ENCODE measurements at regions not wholly inside any gene's neighbourhood (a gene's known extent, or its start where the extent isn't known, plus 50 kb on each side); places are given as distances from the start of the nearest gene placed in this dataset.

GRCh38 chr4:35604252-35604651 is 640.1 kb downstream of the ARAP2 start:
- Histone ChIP-seq H3K36me3 (ENCODE audit: control insufficient read depth in 4 of 4, insufficient read depth in 4 of 4, low read length in 3 of 4) (no peaks in the 10 kb centered on the region), H3K4me1 (ENCODE audit: control extremely low read depth in 1 of 4, control insufficient read depth in 4 of 4, insufficient read depth in 4 of 4, low read length in 3 of 4) (no peaks in the 10 kb centered on the region), H3K4me3 (ENCODE audit: control insufficient read depth in 1 of 7, extremely low read depth in 1 of 7, insufficient read depth in 4 of 7, low read depth in 2 of 7, low read length in 6 of 7) (no peak overlapping the region), H3K27me3 (replicated peaks in 2 of 5; ENCODE audit: control insufficient read depth in 4 of 5, insufficient read depth in 5 of 5, low read length in 4 of 5) (no peaks in the 10 kb centered on the region), H3K9me3 (ENCODE audit: control extremely low read depth in 1 of 5, control insufficient read depth in 4 of 5, insufficient read depth in 2 of 5, low read depth in 1 of 5, low read length in 4 of 5) (no peaks in the 10 kb centered on the region), H3K27ac (ENCODE audit: insufficient read depth in 1 of 2, low read depth in 1 of 2, low read length in 2 of 2, poor library complexity in 1 of 2, severe bottlenecking in 2 of 2) (no peak overlapping the region)
- 100% methylated on average over 1 of the region's 3 CpGs for WGBS (ENCODE audit: insufficient coverage)
- ChIA-PET POLR2A (no interaction called here), CTCF (no interaction called here)
- DNase-seq: no peak

- CTCF ChIA-PET: no interaction called here
- Histone ChIP-seq H3K27me3 (replicated peaks in 2 of 5; ENCODE audit: control insufficient read depth in 4 of 5, insufficient read depth in 5 of 5, low read length in 4 of 5) (no peaks in the 10 kb centered on the region), H3K9me3 (ENCODE audit: control extremely low read depth in 1 of 5, control insufficient read depth in 4 of 5, insufficient read depth in 2 of 5, low read depth in 1 of 5, low read length in 4 of 5) (no peaks in the 10 kb centered on the region), H3K4me3 (ENCODE audit: control insufficient read depth in 1 of 7, extremely low read depth in 1 of 7, insufficient read depth in 4 of 7, low read depth in 2 of 7, low read length in 6 of 7) (no peak overlapping the region), H3K4me1 (ENCODE audit: control extremely low read depth in 1 of 4, control insufficient read depth in 4 of 4, insufficient read depth in 4 of 4, low read length in 3 of 4) (no peaks in the 10 kb centered on the region), H3K36me3 (ENCODE audit: control insufficient read depth in 4 of 4, insufficient read depth in 4 of 4, low read length in 3 of 4) (no peaks in the 10 kb centered on the region), H3K27ac (ENCODE audit: insufficient read depth in 1 of 2, low read depth in 1 of 2, low read length in 2 of 2, poor library complexity in 1 of 2, severe bottlenecking in 2 of 2) (no peak overlapping the region)
- POLR2A ChIA-PET: no interaction called here
- WGBS (ENCODE audit: insufficient coverage): no CpG with 5 or more reads among the region's 1 CpG
- no peak for DNase-seq
Observed at GRCh38 chr4:35604724-35605123, 639.6 kb downstream of the ARAP2 start.

- ChIA-PET CTCF (interaction anchor here (1.0 kb wide), 1 partner anchor 14 kb away, joined by 3 read pairs; no protein-coding TSS in a partner anchor), POLR2A (no interaction called here)
Observed at GRCh38 chr4:35608205-35608604, 636.1 kb downstream of the ARAP2 start.

GRCh38 chr4:35614120-35614519 is 630.2 kb downstream of the ARAP2 start:
- WGBS (ENCODE audit: insufficient coverage): no CpG with 5 or more reads among the region's 2 CpGs
- no peak for DNase-seq
- Histone ChIP-seq H3K27ac (ENCODE audit: insufficient read depth in 1 of 2, low read depth in 1 of 2, low read length in 2 of 2, poor library complexity in 1 of 2, severe bottlenecking in 2 of 2) (no peak overlapping the region), H3K36me3 (ENCODE audit: control insufficient read depth in 4 of 4, insufficient read depth in 4 of 4, low read length in 3 of 4) (no peaks in the 10 kb centered on the region), H3K4me1 (ENCODE audit: control extremely low read depth in 1 of 4, control insufficient read depth in 4 of 4, insufficient read depth in 4 of 4, low read length in 3 of 4) (no peaks in the 10 kb centered on the region), H3K4me3 (ENCODE audit: control insufficient read depth in 1 of 7, extremely low read depth in 1 of 7, insufficient read depth in 4 of 7, low read depth in 2 of 7, low read length in 6 of 7) (no peak overlapping the region), H3K9me3 (ENCODE audit: control extremely low read depth in 1 of 5, control insufficient read depth in 4 of 5, insufficient read depth in 2 of 5, low read depth in 1 of 5, low read length in 4 of 5) (no peaks in the 10 kb centered on the region), H3K27me3 (replicated peaks in 2 of 5; ENCODE audit: control insufficient read depth in 4 of 5, insufficient read depth in 5 of 5, low read length in 4 of 5) (no peaks in the 10 kb centered on the region)
- ChIA-PET CTCF (no interaction called here), POLR2A (no interaction called here)

More at GRCh38 chr4:35608205-35608604, 636.1 kb downstream of the ARAP2 start:
- Histone ChIP-seq H3K4me1 (ENCODE audit: control extremely low read depth in 1 of 4, control insufficient read depth in 4 of 4, insufficient read depth in 4 of 4, low read length in 3 of 4) (no peaks in the 10 kb centered on the region), H3K36me3 (ENCODE audit: control insufficient read depth in 4 of 4, insufficient read depth in 4 of 4, low read length in 3 of 4) (no peaks in the 10 kb centered on the region), H3K27me3 (replicated peaks in 2 of 5; ENCODE audit: control insufficient read depth in 4 of 5, insufficient read depth in 5 of 5, low read length in 4 of 5) (no peaks in the 10 kb centered on the region), H3K9me3 (ENCODE audit: control extremely low read depth in 1 of 5, control insufficient read depth in 4 of 5, insufficient read depth in 2 of 5, low read depth in 1 of 5, low read length in 4 of 5) (no peaks in the 10 kb centered on the region), H3K27ac (ENCODE audit: insufficient read depth in 1 of 2, low read depth in 1 of 2, low read length in 2 of 2, poor library complexity in 1 of 2, severe bottlenecking in 2 of 2) (no peak overlapping the region), H3K4me3 (ENCODE audit: control insufficient read depth in 1 of 7, extremely low read depth in 1 of 7, insufficient read depth in 4 of 7, low read depth in 2 of 7, low read length in 6 of 7) (no peak overlapping the region)
- no peak for DNase-seq

- 96% methylated on average over 3 of the region's 3 CpGs for WGBS (ENCODE audit: insufficient coverage)
- POLR2A ChIA-PET: no interaction called here
- CTCF ChIA-PET: interaction anchor here (0.6 kb wide), 1 partner anchor 337 kb away, joined by 3 read pairs; no protein-coding TSS in a partner anchor
- Histone ChIP-seq H3K9me3 (ENCODE audit: control extremely low read depth in 1 of 5, control insufficient read depth in 4 of 5, insufficient read depth in 2 of 5, low read depth in 1 of 5, low read length in 4 of 5) (no peaks in the 10 kb centered on the region), H3K4me3 (ENCODE audit: control insufficient read depth in 1 of 7, extremely low read depth in 1 of 7, insufficient read depth in 4 of 7, low read depth in 2 of 7, low read length in 6 of 7) (no peak overlapping the region), H3K4me1 (ENCODE audit: control extremely low read depth in 1 of 4, control insufficient read depth in 4 of 4, insufficient read depth in 4 of 4, low read length in 3 of 4) (no peaks in the 10 kb centered on the region), H3K27me3 (replicated peaks in 2 of 5; ENCODE audit: control insufficient read depth in 4 of 5, insufficient read depth in 5 of 5, low read length in 4 of 5) (no peaks in the 10 kb centered on the region), H3K36me3 (ENCODE audit: control insufficient read depth in 4 of 4, insufficient read depth in 4 of 4, low read length in 3 of 4) (no peaks in the 10 kb centered on the region), H3K27ac (ENCODE audit: insufficient read depth in 1 of 2, low read depth in 1 of 2, low read length in 2 of 2, poor library complexity in 1 of 2, severe bottlenecking in 2 of 2) (no peak overlapping the region)
- DNase-seq: no peak
Observed at GRCh38 chr4:35639929-35640328, 604.4 kb downstream of the ARAP2 start.

DNA sequence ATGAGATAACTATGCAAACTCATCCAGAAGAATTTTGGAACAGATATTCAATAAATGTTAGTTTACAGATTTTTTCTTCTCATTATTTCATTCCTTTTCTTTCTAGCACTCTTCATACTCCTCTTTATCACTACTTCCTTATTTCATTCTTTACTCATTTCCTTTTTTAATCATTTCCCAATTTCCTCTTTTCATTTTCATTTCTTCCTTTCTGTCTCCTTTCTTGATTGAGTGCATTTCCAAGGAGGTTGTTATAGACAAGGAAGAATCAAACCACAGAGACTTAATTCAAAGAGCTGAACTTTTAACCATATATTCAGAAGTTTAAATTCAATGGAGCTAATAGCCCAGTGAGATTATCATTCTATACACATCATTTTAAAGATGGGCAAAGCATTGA is 600.7 kb downstream of the ARAP2 start:
- Histone ChIP-seq H3K4me1 (ENCODE audit: control extremely low read depth in 1 of 4, control insufficient read depth in 4 of 4, insufficient read depth in 4 of 4, low read length in 3 of 4) (no peaks in the 10 kb centered on the region), H3K27me3 (replicated peaks in 2 of 5; ENCODE audit: control insufficient read depth in 4 of 5, insufficient read depth in 5 of 5, low read length in 4 of 5) (no peaks in the 10 kb centered on the region), H3K27ac (ENCODE audit: insufficient read depth in 1 of 2, low read depth in 1 of 2, low read length in 2 of 2, poor library complexity in 1 of 2, severe bottlenecking in 2 of 2) (no peak overlapping the region), H3K36me3 (ENCODE audit: control insufficient read depth in 4 of 4, insufficient read depth in 4 of 4, low read length in 3 of 4) (no peaks in the 10 kb centered on the region), H3K9me3 (ENCODE audit: control extremely low read depth in 1 of 5, control insufficient read depth in 4 of 5, insufficient read depth in 2 of 5, low read depth in 1 of 5, low read length in 4 of 5) (no peaks in the 10 kb centered on the region), H3K4me3 (ENCODE audit: control insufficient read depth in 1 of 7, extremely low read depth in 1 of 7, insufficient read depth in 4 of 7, low read depth in 2 of 7, low read length in 6 of 7) (no peak overlapping the region)
- DNase-seq: no peak
- CTCF ChIA-PET: no interaction called here
- POLR2A ChIA-PET: no interaction called here

- Histone ChIP-seq H3K27me3 (replicated peaks in 2 of 5; ENCODE audit: control insufficient read depth in 4 of 5, insufficient read depth in 5 of 5, low read length in 4 of 5) (no peaks in the 10 kb centered on the region), H3K4me1 (ENCODE audit: control extremely low read depth in 1 of 4, control insufficient read depth in 4 of 4, insufficient read depth in 4 of 4, low read length in 3 of 4) (no peaks in the 10 kb centered on the region), H3K36me3 (ENCODE audit: control insufficient read depth in 4 of 4, insufficient read depth in 4 of 4, low read length in 3 of 4) (no peaks in the 10 kb centered on the region), H3K27ac (ENCODE audit: insufficient read depth in 1 of 2, low read depth in 1 of 2, low read length in 2 of 2, poor library complexity in 1 of 2, severe bottlenecking in 2 of 2) (no peak overlapping the region), H3K9me3 (ENCODE audit: control extremely low read depth in 1 of 5, control insufficient read depth in 4 of 5, insufficient read depth in 2 of 5, low read depth in 1 of 5, low read length in 4 of 5) (no peaks in the 10 kb centered on the region), H3K4me3 (ENCODE audit: control insufficient read depth in 1 of 7, extremely low read depth in 1 of 7, insufficient read depth in 4 of 7, low read depth in 2 of 7, low read length in 6 of 7) (no peak overlapping the region)
- POLR2A ChIA-PET: no interaction called here
- DNase-seq: no peak
- CTCF ChIA-PET: no interaction called here
Observed at GRCh38 chr4:35644591-35644990, 599.7 kb downstream of the ARAP2 start.

DNA sequence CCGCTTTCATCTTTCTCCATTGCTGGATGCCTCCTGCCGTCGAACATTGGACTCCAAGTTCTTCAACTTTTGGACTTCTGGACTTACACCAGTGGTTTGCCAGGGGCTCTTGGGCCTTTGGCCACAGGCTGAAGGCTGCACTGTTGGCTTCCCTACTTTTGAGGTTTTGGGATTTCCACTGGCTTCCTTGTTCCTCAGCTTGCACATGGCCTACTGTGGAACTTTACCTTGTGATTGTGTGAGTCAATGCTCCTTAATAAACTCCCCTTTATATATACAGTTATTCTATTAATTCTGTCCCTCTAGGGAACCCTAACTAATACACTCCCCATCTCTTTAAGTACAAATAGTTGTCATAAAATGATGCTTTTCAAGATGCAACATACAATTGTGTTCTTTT is 595.3 kb downstream of the ARAP2 start:
- ChIA-PET POLR2A (no interaction called here), CTCF (no interaction called here)
- no peak for DNase-seq
- 100% methylated on average over 3 of the region's 3 CpGs for WGBS (ENCODE audit: insufficient coverage)
- Histone ChIP-seq H3K36me3 (ENCODE audit: control insufficient read depth in 4 of 4, insufficient read depth in 4 of 4, low read length in 3 of 4) (no peaks in the 10 kb centered on the region), H3K9me3 (ENCODE audit: control extremely low read depth in 1 of 5, control insufficient read depth in 4 of 5, insufficient read depth in 2 of 5, low read depth in 1 of 5, low read length in 4 of 5) (no peaks in the 10 kb centered on the region), H3K4me3 (ENCODE audit: control insufficient read depth in 1 of 7, extremely low read depth in 1 of 7, insufficient read depth in 4 of 7, low read depth in 2 of 7, low read length in 6 of 7) (no peak overlapping the region), H3K27ac (ENCODE audit: insufficient read depth in 1 of 2, low read depth in 1 of 2, low read length in 2 of 2, poor library complexity in 1 of 2, severe bottlenecking in 2 of 2) (no peak overlapping the region), H3K4me1 (ENCODE audit: control extremely low read depth in 1 of 4, control insufficient read depth in 4 of 4, insufficient read depth in 4 of 4, low read length in 3 of 4) (no peaks in the 10 kb centered on the region), H3K27me3 (replicated peaks in 2 of 5; ENCODE audit: control insufficient read depth in 4 of 5, insufficient read depth in 5 of 5, low read length in 4 of 5) (no peaks in the 10 kb centered on the region)

Measured in common myeloid progenitor, CD34-positive (primary cell).